HL-60 (cell line): ENCODE measurements at regions not wholly inside any gene's neighbourhood (a gene's known extent, or its start where the extent isn't known, plus 50 kb on each side); places are given as distances from the start of the nearest gene placed in this dataset.

Experiments used
- DNase-seq, 2 experiments: peaks; one replicate each; pipeline ENCODE4 v3.0.0-alpha.2; 2010 to 2020; ENCODE audit warnings: low read depth in 1 of 2, low spot score in 1 of 2
- H3K27ac ChIP-seq: fragments of 250-450 bp; sonication (Bioruptor Pico); replicated peaks from 2 replicates; pipeline ENCODE4 v1.5.1; 2020; ENCODE audit warnings: mild to moderate bottlenecking, moderate library complexity
- H3K27me3 ChIP-seq: fragments of 250-450 bp; sonication (Bioruptor Pico); 2 replicates; pipeline ENCODE4 v1.5.1; 2021; ENCODE audit warnings: mild to moderate bottlenecking, moderate library complexity; ENCODE audit not compliant: insufficient read depth, poor library complexity, severe bottlenecking
- H3K4me3 ChIP-seq: replicated peaks from 2 replicates; pipeline ENCODE4 v1.5.1; 2011; ENCODE audit warnings: mild to moderate bottlenecking, control low read depth, low read length; ENCODE audit not compliant: insufficient read depth
- GABPA ChIP-seq: IDR thresholded peaks from 2 replicates; pipeline ENCODE4 v1.6.1; 2012; ENCODE audit warnings: low read depth
- POLR2AphosphoS5 ChIP-seq: IDR thresholded peaks from 2 replicates; pipeline ENCODE4 v1.6.1; 2012; ENCODE audit warnings: low read depth
- SPI1 ChIP-seq: IDR thresholded peaks from 2 replicates; pipeline ENCODE4 v1.6.1; 2012; ENCODE audit warnings: low read depth, mild to moderate bottlenecking, borderline replicate concordance
- TF ChIP-seq, protein P1 (sequence below): IDR thresholded peaks from one replicate; pipeline ENCODE4 v1.5.1; 2011; ENCODE audit warnings: low read length, control low read depth, inconsistent platforms; ENCODE audit not compliant: insufficient read depth
- TF ChIP-seq, protein P2 (sequence below): IDR thresholded peaks from 2 replicates; pipeline ENCODE4 v1.6.1; 2012; ENCODE audit warnings: low read depth; ENCODE audit not compliant: insufficient replicate concordance

- Histone ChIP-seq H3K27me3 (peaks cover 5% of the 10 kb centered on the region), H3K4me3 (no peak overlapping the region), H3K27ac (no peak overlapping the region)
- TF ChIP-seq, protein P1, sequence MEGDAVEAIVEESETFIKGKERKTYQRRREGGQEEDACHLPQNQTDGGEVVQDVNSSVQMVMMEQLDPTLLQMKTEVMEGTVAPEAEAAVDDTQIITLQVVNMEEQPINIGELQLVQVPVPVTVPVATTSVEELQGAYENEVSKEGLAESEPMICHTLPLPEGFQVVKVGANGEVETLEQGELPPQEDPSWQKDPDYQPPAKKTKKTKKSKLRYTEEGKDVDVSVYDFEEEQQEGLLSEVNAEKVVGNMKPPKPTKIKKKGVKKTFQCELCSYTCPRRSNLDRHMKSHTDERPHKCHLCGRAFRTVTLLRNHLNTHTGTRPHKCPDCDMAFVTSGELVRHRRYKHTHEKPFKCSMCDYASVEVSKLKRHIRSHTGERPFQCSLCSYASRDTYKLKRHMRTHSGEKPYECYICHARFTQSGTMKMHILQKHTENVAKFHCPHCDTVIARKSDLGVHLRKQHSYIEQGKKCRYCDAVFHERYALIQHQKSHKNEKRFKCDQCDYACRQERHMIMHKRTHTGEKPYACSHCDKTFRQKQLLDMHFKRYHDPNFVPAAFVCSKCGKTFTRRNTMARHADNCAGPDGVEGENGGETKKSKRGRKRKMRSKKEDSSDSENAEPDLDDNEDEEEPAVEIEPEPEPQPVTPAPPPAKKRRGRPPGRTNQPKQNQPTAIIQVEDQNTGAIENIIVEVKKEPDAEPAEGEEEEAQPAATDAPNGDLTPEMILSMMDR, result peak; percentile 34
- TF ChIP-seq, protein P2, sequence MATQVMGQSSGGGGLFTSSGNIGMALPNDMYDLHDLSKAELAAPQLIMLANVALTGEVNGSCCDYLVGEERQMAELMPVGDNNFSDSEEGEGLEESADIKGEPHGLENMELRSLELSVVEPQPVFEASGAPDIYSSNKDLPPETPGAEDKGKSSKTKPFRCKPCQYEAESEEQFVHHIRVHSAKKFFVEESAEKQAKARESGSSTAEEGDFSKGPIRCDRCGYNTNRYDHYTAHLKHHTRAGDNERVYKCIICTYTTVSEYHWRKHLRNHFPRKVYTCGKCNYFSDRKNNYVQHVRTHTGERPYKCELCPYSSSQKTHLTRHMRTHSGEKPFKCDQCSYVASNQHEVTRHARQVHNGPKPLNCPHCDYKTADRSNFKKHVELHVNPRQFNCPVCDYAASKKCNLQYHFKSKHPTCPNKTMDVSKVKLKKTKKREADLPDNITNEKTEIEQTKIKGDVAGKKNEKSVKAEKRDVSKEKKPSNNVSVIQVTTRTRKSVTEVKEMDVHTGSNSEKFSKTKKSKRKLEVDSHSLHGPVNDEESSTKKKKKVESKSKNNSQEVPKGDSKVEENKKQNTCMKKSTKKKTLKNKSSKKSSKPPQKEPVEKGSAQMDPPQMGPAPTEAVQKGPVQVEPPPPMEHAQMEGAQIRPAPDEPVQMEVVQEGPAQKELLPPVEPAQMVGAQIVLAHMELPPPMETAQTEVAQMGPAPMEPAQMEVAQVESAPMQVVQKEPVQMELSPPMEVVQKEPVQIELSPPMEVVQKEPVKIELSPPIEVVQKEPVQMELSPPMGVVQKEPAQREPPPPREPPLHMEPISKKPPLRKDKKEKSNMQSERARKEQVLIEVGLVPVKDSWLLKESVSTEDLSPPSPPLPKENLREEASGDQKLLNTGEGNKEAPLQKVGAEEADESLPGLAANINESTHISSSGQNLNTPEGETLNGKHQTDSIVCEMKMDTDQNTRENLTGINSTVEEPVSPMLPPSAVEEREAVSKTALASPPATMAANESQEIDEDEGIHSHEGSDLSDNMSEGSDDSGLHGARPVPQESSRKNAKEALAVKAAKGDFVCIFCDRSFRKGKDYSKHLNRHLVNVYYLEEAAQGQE, result no peak
- DNase-seq, result peak in 1 of 2 experiments; percentile 34
Measured at GRCh38 chr3:193780810-193781478, 187.9 kb downstream of the OPA1 start.

GRCh38 chr3:193782276-193782647 is 189.3 kb downstream of the OPA1 start:
- TF ChIP-seq, protein P2, result no peak
- no peak for TF ChIP-seq POLR2AphosphoS5
- TF ChIP-seq SPI1, result no peak
- TF ChIP-seq GABPA, result no peak
- TF ChIP-seq, protein P1, result no peak
- Histone ChIP-seq H3K27ac (no peak overlapping the region), H3K27me3 (peaks cover 5% of the 10 kb centered on the region), H3K4me3 (no peak overlapping the region)
- no peak for DNase-seq

GRCh38 chr3:193782747-193783146 is 189.7 kb downstream of the OPA1 start:
- Histone ChIP-seq H3K27ac (no peak overlapping the region), H3K27me3 (peaks cover 5% of the 10 kb centered on the region), H3K4me3 (no peak overlapping the region)
- no peak for TF ChIP-seq POLR2AphosphoS5
- TF ChIP-seq, protein P2, result no peak
- no peak for TF ChIP-seq SPI1
- TF ChIP-seq, protein P1, result no peak
- no peak for TF ChIP-seq GABPA
- DNase-seq, result no peak
